ENCODE measurements at regions not wholly inside any gene's neighbourhood (a gene's known extent, or its start where the extent isn't known, plus 50 kb on each side); places are given as distances from the start of the nearest gene placed in this dataset.

DNA sequence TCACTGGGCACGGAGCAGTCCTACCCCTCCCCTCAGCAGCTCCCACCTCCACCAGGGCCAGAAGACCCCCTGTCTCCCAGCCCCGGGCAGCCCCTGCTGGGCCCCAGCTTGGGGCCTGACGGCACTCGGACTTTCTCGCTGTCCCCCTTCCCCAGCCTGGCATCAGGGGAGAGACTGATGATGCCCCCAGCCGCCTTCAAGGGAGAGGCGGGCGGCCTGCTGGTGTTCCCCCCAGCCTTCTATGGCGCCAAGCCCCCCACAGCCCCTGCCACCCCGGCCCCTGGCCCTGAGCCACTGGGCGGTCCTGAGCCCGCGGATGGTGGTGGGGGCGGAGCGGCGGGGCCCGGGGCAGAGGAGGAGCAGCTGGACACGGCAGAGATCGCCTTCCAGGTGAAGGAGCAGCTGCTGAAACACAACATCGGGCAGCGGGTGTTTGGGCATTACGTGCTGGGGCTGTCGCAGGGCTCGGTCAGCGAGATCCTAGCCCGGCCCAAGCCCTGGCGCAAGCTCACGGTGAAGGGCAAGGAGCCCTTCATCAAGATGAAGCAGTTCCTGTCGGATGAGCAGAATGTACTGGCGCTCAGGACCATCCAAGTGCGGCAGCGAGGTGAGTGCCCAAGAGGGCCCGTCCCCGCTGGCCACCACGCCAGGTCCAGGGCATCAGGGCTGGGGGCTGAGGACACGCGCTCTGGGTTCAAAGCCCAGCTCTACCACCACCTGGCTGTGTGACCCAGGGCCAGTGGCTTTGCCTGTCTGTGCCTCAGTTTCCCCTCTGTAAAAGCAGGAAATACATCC is 58.6 kb downstream of the PHETA1 start:
- Mint-ChIP-seq H3K9me3 (peaks cover 6% of the 10 kb centered on the region), H3K4me1 (ENCODE audit: unreplicated experiment) (peaks cover 6% of the 10 kb centered on the region), H3K36me3 (peaks cover 5% of the 10 kb centered on the region), H3K27me3 (peaks cover 5% of the 10 kb centered on the region), H3K4me3 (no peak overlapping the region), H3K27ac (no peak overlapping the region)
- DNase-seq (ENCODE audit: extremely low spot score, unreplicated experiment): no peak
- TF ChIP-seq, protein P1, sequence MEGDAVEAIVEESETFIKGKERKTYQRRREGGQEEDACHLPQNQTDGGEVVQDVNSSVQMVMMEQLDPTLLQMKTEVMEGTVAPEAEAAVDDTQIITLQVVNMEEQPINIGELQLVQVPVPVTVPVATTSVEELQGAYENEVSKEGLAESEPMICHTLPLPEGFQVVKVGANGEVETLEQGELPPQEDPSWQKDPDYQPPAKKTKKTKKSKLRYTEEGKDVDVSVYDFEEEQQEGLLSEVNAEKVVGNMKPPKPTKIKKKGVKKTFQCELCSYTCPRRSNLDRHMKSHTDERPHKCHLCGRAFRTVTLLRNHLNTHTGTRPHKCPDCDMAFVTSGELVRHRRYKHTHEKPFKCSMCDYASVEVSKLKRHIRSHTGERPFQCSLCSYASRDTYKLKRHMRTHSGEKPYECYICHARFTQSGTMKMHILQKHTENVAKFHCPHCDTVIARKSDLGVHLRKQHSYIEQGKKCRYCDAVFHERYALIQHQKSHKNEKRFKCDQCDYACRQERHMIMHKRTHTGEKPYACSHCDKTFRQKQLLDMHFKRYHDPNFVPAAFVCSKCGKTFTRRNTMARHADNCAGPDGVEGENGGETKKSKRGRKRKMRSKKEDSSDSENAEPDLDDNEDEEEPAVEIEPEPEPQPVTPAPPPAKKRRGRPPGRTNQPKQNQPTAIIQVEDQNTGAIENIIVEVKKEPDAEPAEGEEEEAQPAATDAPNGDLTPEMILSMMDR (conservative IDR thresholded peaks at IDR 0.05): no peak

GRCh38 chr12:111309584-111309983 is 59.3 kb downstream of the PHETA1 start:
- DNase-seq (ENCODE audit: extremely low spot score, unreplicated experiment): no peak
- no peak overlapping the region for H3K4me3 Mint-ChIP-seq
- TF ChIP-seq, protein P1 (conservative IDR thresholded peaks at IDR 0.05): no peak
- H3K27ac Mint-ChIP-seq: no peak overlapping the region
- peaks cover 5% of the 10 kb centered on the region for H3K36me3 Mint-ChIP-seq
- H3K27me3 Mint-ChIP-seq: peaks cover 5% of the 10 kb centered on the region
- H3K4me1 Mint-ChIP-seq (ENCODE audit: unreplicated experiment): peaks cover 6% of the 10 kb centered on the region
- H3K9me3 Mint-ChIP-seq: peaks cover 12% of the 10 kb centered on the region

DNA sequence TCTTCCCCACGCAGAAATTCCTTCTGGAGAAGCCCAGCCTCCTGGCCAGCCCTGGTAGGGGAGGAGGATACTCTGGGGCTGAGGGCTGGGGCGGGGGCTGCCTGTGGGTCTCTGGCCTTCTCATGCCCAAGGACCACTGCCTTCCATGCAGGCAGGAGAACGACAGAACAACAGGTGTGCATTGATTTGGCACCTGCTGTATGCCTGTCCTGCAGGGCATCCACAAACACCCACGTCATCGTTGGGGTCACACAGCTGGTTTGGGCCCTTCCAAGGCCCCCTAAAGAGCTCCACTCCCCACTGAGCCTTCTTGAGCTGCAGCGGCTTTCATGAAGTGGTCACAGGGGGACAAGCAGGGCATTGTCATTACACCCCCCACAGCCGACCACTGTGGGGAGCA is 60.4 kb downstream of the PHETA1 start:
- H3K9me3 Mint-ChIP-seq: peaks cover 12% of the 10 kb centered on the region
- TF ChIP-seq, protein P1 (conservative IDR thresholded peaks at IDR 0.05): no peak
- no peak overlapping the region for H3K27ac Mint-ChIP-seq
- H3K4me1 Mint-ChIP-seq (ENCODE audit: unreplicated experiment): peaks cover under 1% of the 10 kb centered on the region
- peaks cover 5% of the 10 kb centered on the region for H3K36me3 Mint-ChIP-seq
- no peaks in the 10 kb centered on the region for H3K27me3 Mint-ChIP-seq
- H3K4me3 Mint-ChIP-seq: no peak overlapping the region
- no peak for DNase-seq (ENCODE audit: extremely low spot score, unreplicated experiment)

DNA sequence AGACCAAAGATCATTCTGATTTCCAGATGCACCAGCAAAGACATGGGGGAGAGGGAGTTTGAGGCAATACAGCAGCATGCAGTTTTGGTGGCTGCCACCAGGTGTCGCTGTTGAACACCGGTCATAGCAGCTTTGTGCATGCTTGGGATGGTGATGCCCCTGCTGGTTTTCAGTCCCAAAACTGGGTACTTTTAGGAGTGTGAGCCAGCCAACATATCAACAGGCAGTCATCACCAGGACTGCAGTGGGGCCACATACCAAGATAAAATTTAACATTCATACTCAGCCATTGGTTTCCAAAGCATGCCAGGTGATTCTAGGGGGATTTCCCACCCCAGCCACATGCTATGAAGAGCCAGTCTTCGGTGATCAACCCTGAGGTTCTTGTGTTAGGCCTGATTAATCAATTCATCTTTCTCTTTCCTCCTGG is 64.2 kb downstream of the PHETA1 start:
- Mint-ChIP-seq H3K9me3 (peaks cover 12% of the 10 kb centered on the region), H3K4me1 (ENCODE audit: unreplicated experiment) (no peaks in the 10 kb centered on the region), H3K27ac (no peak overlapping the region), H3K4me3 (no peak overlapping the region), H3K36me3 (peaks cover 5% of the 10 kb centered on the region), H3K27me3 (no peaks in the 10 kb centered on the region)
- TF ChIP-seq, protein P1 (conservative IDR thresholded peaks at IDR 0.05): peak; percentile 76
- DNase-seq (ENCODE audit: extremely low spot score, unreplicated experiment): no peak

DNA sequence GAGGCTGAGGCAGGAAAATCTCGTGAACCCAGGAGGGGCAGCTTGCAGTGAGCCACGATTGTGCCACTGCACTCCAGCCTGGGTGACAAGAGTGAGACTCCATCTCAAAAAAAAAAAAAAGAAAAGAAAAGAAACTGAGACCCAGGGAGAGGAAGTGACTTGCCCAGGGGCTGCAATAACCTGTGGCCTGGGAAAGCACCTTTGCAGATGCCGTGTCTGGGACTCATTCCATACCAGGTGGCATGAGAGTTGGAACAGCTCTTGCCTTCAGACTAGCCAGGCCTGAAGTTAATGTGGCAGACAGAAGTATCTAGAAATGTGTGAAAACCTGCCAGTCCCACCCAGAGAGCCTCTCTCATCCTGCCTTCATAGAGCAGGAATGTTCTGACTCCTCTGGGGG is 65.4 kb downstream of the PHETA1 start:
- no peak for DNase-seq (ENCODE audit: extremely low spot score, unreplicated experiment)
- no peaks in the 10 kb centered on the region for H3K27me3 Mint-ChIP-seq
- TF ChIP-seq, protein P1 (conservative IDR thresholded peaks at IDR 0.05): no peak
- no peaks in the 10 kb centered on the region for H3K4me1 Mint-ChIP-seq (ENCODE audit: unreplicated experiment)
- peaks cover 12% of the 10 kb centered on the region for H3K9me3 Mint-ChIP-seq
- no peak overlapping the region for H3K4me3 Mint-ChIP-seq
- peaks cover 5% of the 10 kb centered on the region for H3K36me3 Mint-ChIP-seq
- H3K27ac Mint-ChIP-seq: no peak overlapping the region

Data from type B pancreatic cell (in vitro differentiated cells).